ENCODE measurements at regions not wholly inside any gene's neighbourhood (a gene's known extent, or its start where the extent isn't known, plus 50 kb on each side); places are given as distances from the start of the nearest gene placed in this dataset.

GRCh38 chr1:224874775-224875174, 54.7 kb upstream of the DNAH14 start:
- Histone ChIP-seq H2AFZ (no peak overlapping the region), H3K9me3 (ENCODE audit: insufficient read depth, low read depth) (no peaks in the 10 kb centered on the region), H3K9me2 (ENCODE audit: insufficient read depth) (no peaks in the 10 kb centered on the region; the same call in 1 of the 2 replicates), H3K4me3 (no peak overlapping the region), H3K27me3 (ENCODE audit: insufficient read depth, low read depth) (no peaks in the 10 kb centered on the region), H3K79me2 (ENCODE audit: low read depth) (no peaks in the 10 kb centered on the region), H3K36me3 (ENCODE audit: low read depth) (no peaks in the 10 kb centered on the region), H4K20me1 (ENCODE audit: insufficient read depth) (no peaks in the 10 kb centered on the region), H3F3A (ENCODE audit: insufficient read depth, low read depth) (peaks cover 8% of the 10 kb centered on the region; the same call in 1 of the 2 replicates), H3K27ac (no peak overlapping the region), H3K4me2 (no peak overlapping the region), H3K4me1 (replicated peaks; ENCODE audit: insufficient read depth) (peaks cover 18% of the 10 kb centered on the region)
- POLR2A ChIA-PET (ENCODE audit: unreplicated experiment) = no interaction called here
- no peak for DNase-seq
- no TSS peak for BruUV-seq (replicated peaks)
- TF ChIP-seq EZH2 (IDR thresholded peaks at IDR 0.05; ENCODE audit: low read depth) = no peak
- no peak for TF ChIP-seq CTCF (conservative IDR thresholded peaks at IDR 0.05)
- CTCF ChIA-PET = no interaction called here
- intact Hi-C loops (cut with micrococcal nuclease; ENCODE audit: unreplicated experiment) = no loop called here

- H3K27me3 ChIP-seq (ENCODE audit: insufficient read depth, low read depth) = no peaks in the 10 kb centered on the region
- H4K20me1 ChIP-seq (ENCODE audit: insufficient read depth) = no peaks in the 10 kb centered on the region
- no peak for DNase-seq
- ChIA-PET CTCF (interaction anchor here (0.5 to 0.7 kb wide), 2 partner anchors 17 to 205 kb away, joined by 3 to 5 read pairs; no protein-coding TSS in a partner anchor), POLR2A (ENCODE audit: unreplicated experiment) (interaction anchor here (0.6 kb wide), 1 partner anchor 448 kb away, joined by 5 read pairs; no protein-coding TSS in a partner anchor)
- H3K27ac ChIP-seq = no peak overlapping the region
- no peaks in the 10 kb centered on the region for H3K79me2 ChIP-seq (ENCODE audit: low read depth)
- H3K9me2 ChIP-seq (ENCODE audit: insufficient read depth) = no peaks in the 10 kb centered on the region; the same call in 1 of the 2 replicates
- intact Hi-C loops (cut with micrococcal nuclease; ENCODE audit: unreplicated experiment) = no loop called here
- no peaks in the 10 kb centered on the region for H3K36me3 ChIP-seq (ENCODE audit: low read depth)
- BruUV-seq (replicated peaks) = no TSS peak
- no peak overlapping the region for H3K4me3 ChIP-seq
- H3F3A ChIP-seq (ENCODE audit: insufficient read depth, low read depth) = no peaks in the 10 kb centered on the region
- no peaks in the 10 kb centered on the region for H3K9me3 ChIP-seq (ENCODE audit: insufficient read depth, low read depth)
- TF ChIP-seq EZH2 (IDR thresholded peaks at IDR 0.05; ENCODE audit: low read depth) = no peak
- no peak for TF ChIP-seq CTCF (conservative IDR thresholded peaks at IDR 0.05)
- H2AFZ ChIP-seq = no peak overlapping the region
- H3K4me2 ChIP-seq = no peak overlapping the region
- H3K4me1 ChIP-seq (replicated peaks; ENCODE audit: insufficient read depth) = peaks cover 3% of the 10 kb centered on the region
Measured at GRCh38 chr1:224879162-224879803, 50.2 kb upstream of the DNAH14 start.
